WI38 (cell line): ENCODE measurements at regions not wholly inside any gene's neighbourhood (a gene's known extent, or its start where the extent isn't known, plus 50 kb on each side); places are given as distances from the start of the nearest gene placed in this dataset.

Source experiments
- H3K4me3 ChIP-seq: 2 replicates; pipeline ENCODE4 v1.5.1; 2011; ENCODE audit warnings: low read depth, mild to moderate bottlenecking, control low read depth, low read length
- CTCF ChIP-seq: IDR thresholded peaks from 2 replicates; pipeline ENCODE4 v1.5.1; 2012; ENCODE audit warnings: low read depth, mild to moderate bottlenecking, control low read depth, low read length

- no peak for TF ChIP-seq CTCF
- H3K4me3 ChIP-seq = no peak overlapping the region
Observed at GRCh38 chr7:26101361-26102151, 50.4 kb upstream of the NFE2L3 start.

GRCh38 chr7:26102176-26102575 is 49.8 kb upstream of the NFE2L3 start:
- no peak overlapping the region for H3K4me3 ChIP-seq
- no peak for TF ChIP-seq CTCF
